ENCODE measurements at regions not wholly inside any gene's neighbourhood (a gene's known extent, or its start where the extent isn't known, plus 50 kb on each side); places are given as distances from the start of the nearest gene placed in this dataset.

GRCh38 chr4:152269448-152270191, 266.3 kb downstream of the FBXW7 start:
- DNase-seq (ENCODE audit: low spot score): no peak

GRCh38 chr4:152267811-152268210, 268.1 kb downstream of the FBXW7 start:
- DNase-seq (ENCODE audit: low spot score): no peak

GRCh38 chr4:152266831-152267480, 268.9 kb downstream of the FBXW7 start:
- no peak for DNase-seq (ENCODE audit: low spot score)

GRCh38 chr4:152265149-152265621, 270.7 kb downstream of the FBXW7 start:
- peak; percentile 67 for DNase-seq (ENCODE audit: low spot score)

- DNase-seq (ENCODE audit: low spot score): no peak
Measured at GRCh38 chr4:152264106-152264505, 271.8 kb downstream of the FBXW7 start.

GRCh38 chr4:152259866-152260265, 276.0 kb downstream of the FBXW7 start:
- DNase-seq (ENCODE audit: low spot score): peak; percentile 37

- DNase-seq (ENCODE audit: low spot score): peak; percentile 69
Measured at GRCh38 chr4:152258804-152259708, 276.8 kb downstream of the FBXW7 start.

- DNase-seq (ENCODE audit: low spot score): no peak
Measured at GRCh38 chr4:152258391-152258790, 277.5 kb downstream of the FBXW7 start.

GRCh38 chr4:152257601-152258066, 278.3 kb downstream of the FBXW7 start:
- peak; percentile 47 for DNase-seq (ENCODE audit: low spot score)

GRCh38 chr4:152256996-152257395, 278.9 kb downstream of the FBXW7 start:
- DNase-seq (ENCODE audit: low spot score): no peak

- no peak for DNase-seq (ENCODE audit: low spot score)
Measured at GRCh38 chr4:152255437-152255836, 280.5 kb downstream of the FBXW7 start.

GRCh38 chr4:152248347-152248746, 287.5 kb downstream of the FBXW7 start:
- DNase-seq (ENCODE audit: low spot score): no peak

GRCh38 chr4:152247271-152247975, 288.5 kb downstream of the FBXW7 start:
- DNase-seq (ENCODE audit: low spot score): no peak

GRCh38 chr4:152246659-152247058, 289.2 kb downstream of the FBXW7 start:
- no peak for DNase-seq (ENCODE audit: low spot score)

- no peak for DNase-seq (ENCODE audit: low spot score)
Measured at GRCh38 chr4:152245680-152246079, 290.2 kb downstream of the FBXW7 start.

- DNase-seq (ENCODE audit: low spot score): no peak
Measured at GRCh38 chr4:152244659-152245058, 291.2 kb downstream of the FBXW7 start.

GRCh38 chr4:152243896-152244595, 291.8 kb downstream of the FBXW7 start:
- no peak for DNase-seq (ENCODE audit: low spot score)

- DNase-seq (ENCODE audit: low spot score): no peak
Measured at GRCh38 chr4:152243206-152243605, 292.7 kb downstream of the FBXW7 start.

GRCh38 chr4:152240232-152240631, 295.7 kb downstream of the FBXW7 start:
- DNase-seq (ENCODE audit: low spot score): no peak

GRCh38 chr4:152239216-152239615, 296.7 kb downstream of the FBXW7 start:
- no peak for DNase-seq (ENCODE audit: low spot score)

- no peak for DNase-seq (ENCODE audit: low spot score)
Measured at GRCh38 chr4:152236519-152237056, 299.3 kb downstream of the FBXW7 start.

Measured in AG20443 (cell line).